PC-3 (cell line): ENCODE measurements at regions not wholly inside any gene's neighbourhood (a gene's known extent, or its start where the extent isn't known, plus 50 kb on each side); places are given as distances from the start of the nearest gene placed in this dataset.

Source experiments
- CTCF ChIP-seq: fragments of 300-600 bp; sonication (generic); conservative IDR thresholded peaks from 2 replicates; pipeline ENCODE4 v1.5.1; 2017; ENCODE audit warnings: antibody characterized with exemption, low read depth, mild to moderate bottlenecking, low read length
- EZH2 ChIP-seq: fragments of 300-600 bp; sonication (generic); IDR thresholded peaks from one replicate; pipeline ENCODE4 v1.6.1; 2017; ENCODE audit warnings: antibody characterized with exemption, mild to moderate bottlenecking, low read length; ENCODE audit not compliant: unreplicated experiment
- EZH2phosphoT487 ChIP-seq: fragments of 300-600 bp; sonication (generic); IDR thresholded peaks from 2 replicates; pipeline ENCODE4 v1.6.1; 2018; ENCODE audit warnings: mild to moderate bottlenecking, antibody characterized with exemption, low read length, borderline replicate concordance

DNA sequence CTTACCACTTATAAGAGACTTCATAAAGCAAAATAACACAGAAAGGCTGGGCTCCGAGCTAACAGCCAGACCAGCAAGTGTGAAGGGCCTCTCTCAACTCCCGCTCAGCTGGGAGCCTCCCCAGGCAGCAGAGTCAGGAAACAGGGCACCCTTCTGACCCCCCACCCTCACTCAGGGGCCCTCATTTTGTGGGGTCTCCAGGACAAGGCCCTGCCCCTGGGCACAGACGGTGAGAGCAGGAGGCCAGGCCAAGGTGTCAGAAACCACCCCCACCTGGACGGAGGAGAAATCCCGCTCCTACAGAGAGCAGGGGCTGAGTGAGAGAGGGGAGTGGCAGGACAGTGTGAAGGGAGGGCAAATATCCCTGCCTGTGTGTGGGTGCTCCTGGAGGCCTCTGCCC is 135.8 kb upstream of the FOXD4L5 start:
- TF ChIP-seq CTCF = no peak
- no peak for TF ChIP-seq EZH2
- no peak for TF ChIP-seq EZH2phosphoT487
